Prostate gland (tissue), 2 donors: ENCODE measurements at regions not wholly inside any gene's neighbourhood (a gene's known extent, or its start where the extent isn't known, plus 50 kb on each side); places are given as distances from the start of the nearest gene placed in this dataset.

Experiments
- DNase-seq: peaks from one replicate; pipeline ENCODE4 v3.0.0-alpha.2; 2019; ENCODE audit warnings: low spot score
- H3K27ac ChIP-seq, 2 donors: fragments of 200-600 bp; sonication (generic); 2 replicates each; pipeline ENCODE4 v1.5.1; 2017 to 2019
- H3K27me3 ChIP-seq: fragments of 200-600 bp; sonication (generic); replicated peaks from 2 replicates; pipeline ENCODE4 v1.5.1; 2019; ENCODE audit not compliant: insufficient read depth
- H3K36me3 ChIP-seq, 2 donors: fragments of 200-600 bp; sonication (generic); 1 replicate in 1 of 2; 2 replicates in 1 of 2; pipeline versions ENCODE4 v1.5.1 to v1.8.1; 2017 to 2019
- H3K4me1 ChIP-seq: fragments of 200-600 bp; sonication (generic); replicated peaks from 2 replicates; pipeline ENCODE4 v1.5.1; 2019
- H3K4me3 ChIP-seq, 2 donors: fragments of 200-600 bp; sonication (generic); 2 replicates each; pipeline ENCODE4 v1.5.1; 2017 to 2019
- H3K9me3 ChIP-seq: fragments of 200-600 bp; sonication (generic); 2 replicates; pipeline ENCODE4 v1.5.1; 2017
- CTCF ChIP-seq, 4 experiments: fragments of 200-600 bp in 2 of 4; fragments of 450-650 bp in 2 of 4; sonication (generic) in 2 of 4; IDR thresholded peaks; 1 replicate in 3 of 4; 2 replicates in 1 of 4; pipeline ENCODE4 v1.5.1; 2016 to 2019; ENCODE audit warnings: antibody characterized with exemption in 4 of 4, mild to moderate bottlenecking in 2 of 4, moderate library complexity in 2 of 4
- POLR2A ChIP-seq: fragments of 450-650 bp; IDR thresholded peaks from one replicate; pipeline ENCODE4 v1.6.1; 2016; ENCODE audit warnings: antibody characterized with exemption, mild to moderate bottlenecking
- POLR2AphosphoS5 ChIP-seq: sonication (generic); formaldehyde crosslinking; IDR thresholded peaks from one replicate; pipeline ENCODE4 v1.6.1; 2017; ENCODE audit warnings: antibody characterized with exemption
- WGBS: methylation state at CpG from one replicate; pipeline ENCODE4 v1.1.5; 2018; 5-methylcytosine and 5-hydroxymethylcytosine counted together
- intact Hi-C: fragments of 100-400 bp; cut with DNase I; formaldehyde crosslinking; loops from one replicate; pipeline ENCODE4 v1.14.2; 2022

GRCh38 chr6:105769197-105769596 is 316.9 kb upstream of the PRDM1 start:
- intact Hi-C loops: no loop called here
- no peaks in the 10 kb centered on the region for H3K4me1 ChIP-seq
- no peak for DNase-seq
- H3K36me3 ChIP-seq: no peaks in the 10 kb centered on the region
- H3K4me3 ChIP-seq: no peak overlapping the region
- H3K27ac ChIP-seq: no peak overlapping the region
- 95% methylated on average over 1 of the region's 1 CpG for whole genome bisulfite sequencing
- H3K27me3 ChIP-seq: no peaks in the 10 kb centered on the region
- H3K9me3 ChIP-seq: no peaks in the 10 kb centered on the region
- TF ChIP-seq POLR2A (no peak), CTCF (IDR thresholded peaks at IDR 0.05) (no peak), POLR2AphosphoS5 (no peak)

- Histone ChIP-seq H3K27ac (no peak overlapping the region), H3K4me3 (no peak overlapping the region), H3K27me3 (no peaks in the 10 kb centered on the region), H3K36me3 (no peaks in the 10 kb centered on the region), H3K4me1 (no peaks in the 10 kb centered on the region), H3K9me3 (no peaks in the 10 kb centered on the region)
- no peak for TF ChIP-seq POLR2AphosphoS5
- TF ChIP-seq CTCF (IDR thresholded peaks at IDR 0.05): no peak
- TF ChIP-seq POLR2A: no peak
- DNase-seq: no peak
- 70% methylated on average over 3 of the region's 3 CpGs for WGBS
- intact Hi-C loops: no loop called here
Observed at GRCh38 chr6:105767541-105767940, 318.6 kb upstream of the PRDM1 start.

- no peak for DNase-seq
- no peaks in the 10 kb centered on the region for H3K36me3 ChIP-seq
- H3K27ac ChIP-seq: no peak overlapping the region
- no peaks in the 10 kb centered on the region for H3K4me1 ChIP-seq
- no peaks in the 10 kb centered on the region for H3K27me3 ChIP-seq
- H3K9me3 ChIP-seq: no peaks in the 10 kb centered on the region
- intact Hi-C loops: no loop called here
- TF ChIP-seq POLR2AphosphoS5 (no peak), POLR2A (no peak), CTCF (IDR thresholded peaks at IDR 0.05) (no peak)
- H3K4me3 ChIP-seq: no peak overlapping the region
Observed at GRCh38 chr6:105765239-105765638, 320.9 kb upstream of the PRDM1 start.

GRCh38 chr6:105764315-105764714 is 321.8 kb upstream of the PRDM1 start:
- TF ChIP-seq POLR2AphosphoS5: no peak
- no peak for TF ChIP-seq POLR2A
- TF ChIP-seq CTCF (IDR thresholded peaks at IDR 0.05): no peak
- H3K27me3 ChIP-seq: no peaks in the 10 kb centered on the region
- DNase-seq: no peak
- no peak overlapping the region for H3K4me3 ChIP-seq
- 100% methylated on average over 1 of the region's 1 CpG for WGBS
- H3K4me1 ChIP-seq: no peaks in the 10 kb centered on the region
- intact Hi-C loops: no loop called here
- no peak overlapping the region for H3K27ac ChIP-seq
- no peaks in the 10 kb centered on the region for H3K9me3 ChIP-seq
- H3K36me3 ChIP-seq: no peaks in the 10 kb centered on the region

- intact Hi-C loops: no loop called here
- WGBS: 90% methylated on average over 2 of the region's 2 CpGs
- no peaks in the 10 kb centered on the region for H3K36me3 ChIP-seq
- no peak overlapping the region for H3K4me3 ChIP-seq
- H3K27me3 ChIP-seq: no peaks in the 10 kb centered on the region
- TF ChIP-seq CTCF (IDR thresholded peaks at IDR 0.05) (no peak), POLR2A (no peak), POLR2AphosphoS5 (no peak)
- DNase-seq: no peak
- H3K4me1 ChIP-seq: no peaks in the 10 kb centered on the region
- no peak overlapping the region for H3K27ac ChIP-seq
- H3K9me3 ChIP-seq: no peaks in the 10 kb centered on the region
Observed at GRCh38 chr6:105763866-105764265, 322.3 kb upstream of the PRDM1 start.
